GM12891 (cell line): ENCODE measurements at regions not wholly inside any gene's neighbourhood (a gene's known extent, or its start where the extent isn't known, plus 50 kb on each side); places are given as distances from the start of the nearest gene placed in this dataset.

Experiments used
- POLR2A ChIP-seq: IDR thresholded peaks from 2 replicates; pipeline ENCODE4 v1.6.1; 2011; ENCODE audit warnings: low read depth, low read length, control low read depth
- POLR2AphosphoS5 ChIP-seq: IDR thresholded peaks from 2 replicates; pipeline ENCODE4 v1.6.1; 2011; ENCODE audit warnings: low read depth, low read length, control low read depth
- SPI1 ChIP-seq: IDR thresholded peaks from 2 replicates; pipeline ENCODE4 v1.6.1; 2011; ENCODE audit warnings: low read depth, low read length, control low read depth

- no peak for TF ChIP-seq POLR2A
- no peak for TF ChIP-seq SPI1
- no peak for TF ChIP-seq POLR2AphosphoS5
These were observed 273.9 kb downstream of the DIO2 start for GRCh38 chr14:79937433-79937832.
